TTC549 (cell line): ENCODE measurements at regions not wholly inside any gene's neighbourhood (a gene's known extent, or its start where the extent isn't known, plus 50 kb on each side); places are given as distances from the start of the nearest gene placed in this dataset.

Experiments used
- FAIRE-seq: peaks from 2 replicates; lab custom pipeline; 2012; peaks lifted over from hg19 to GRCh38; lab: Jason Lieb, UNC

- FAIRE-seq = no peak
Measured at GRCh38 chr2:67340133-67341011, 56.8 kb upstream of the ETAA1 start.

- no peak for FAIRE-seq
Measured at GRCh38 chr2:67341012-67341318, 56.2 kb upstream of the ETAA1 start.

- no peak for FAIRE-seq
Measured at GRCh38 chr2:67341336-67341735, 55.8 kb upstream of the ETAA1 start.

GRCh38 chr2:67342394-67342793 lies 54.7 kb upstream of the ETAA1 start:
- FAIRE-seq = no peak

- no peak for FAIRE-seq
Measured at GRCh38 chr2:67346718-67347407, 50.3 kb upstream of the ETAA1 start.
